ENCODE measurements at regions not wholly inside any gene's neighbourhood (a gene's known extent, or its start where the extent isn't known, plus 50 kb on each side); places are given as distances from the start of the nearest gene placed in this dataset.

GRCh38 chr5:56493766-56494165 is 260.6 kb upstream of the ANKRD55 start:
- no peak for TF ChIP-seq CTCF (IDR thresholded peaks at IDR 0.05; ENCODE audit: low read depth, low read length, missing control alignments)
- DNase-seq (ENCODE audit: extremely low read depth, low read depth) = no peak
- H3K4me3 ChIP-seq (replicated peaks; ENCODE audit: low read depth, low read length) = no peak overlapping the region

GRCh38 chr5:56493308-56493707 is 260.2 kb upstream of the ANKRD55 start:
- no peak for TF ChIP-seq CTCF (IDR thresholded peaks at IDR 0.05; ENCODE audit: low read depth, low read length, missing control alignments)
- DNase-seq (ENCODE audit: extremely low read depth, low read depth) = no peak
- no peak overlapping the region for H3K4me3 ChIP-seq (replicated peaks; ENCODE audit: low read depth, low read length)

- no peak overlapping the region for H3K4me3 ChIP-seq (replicated peaks; ENCODE audit: low read depth, low read length)
- no peak for TF ChIP-seq CTCF (IDR thresholded peaks at IDR 0.05; ENCODE audit: low read depth, low read length, missing control alignments)
- DNase-seq (ENCODE audit: extremely low read depth, low read depth) = no peak
These were observed 259.7 kb upstream of the ANKRD55 start for GRCh38 chr5:56492812-56493211.

- TF ChIP-seq CTCF (IDR thresholded peaks at IDR 0.05; ENCODE audit: low read depth, low read length, missing control alignments) = no peak
- no peak overlapping the region for H3K4me3 ChIP-seq (replicated peaks; ENCODE audit: low read depth, low read length)
- DNase-seq (ENCODE audit: extremely low read depth, low read depth) = no peak
These were observed 257.9 kb upstream of the ANKRD55 start for GRCh38 chr5:56490971-56491468.

GRCh38 chr5:56489272-56489671 is 256.1 kb upstream of the ANKRD55 start:
- H3K4me3 ChIP-seq (replicated peaks; ENCODE audit: low read depth, low read length) = no peak overlapping the region
- no peak for DNase-seq (ENCODE audit: extremely low read depth, low read depth)
- TF ChIP-seq CTCF (IDR thresholded peaks at IDR 0.05; ENCODE audit: low read depth, low read length, missing control alignments) = no peak

- no peak for TF ChIP-seq CTCF (IDR thresholded peaks at IDR 0.05; ENCODE audit: low read depth, low read length, missing control alignments)
- DNase-seq (ENCODE audit: extremely low read depth, low read depth) = no peak
- H3K4me3 ChIP-seq (replicated peaks; ENCODE audit: low read depth, low read length) = no peak overlapping the region
These were observed 254.5 kb upstream of the ANKRD55 start for GRCh38 chr5:56487528-56488115.

GRCh38 chr5:56482363-56482762 is 249.2 kb upstream of the ANKRD55 start:
- no peak for TF ChIP-seq CTCF (IDR thresholded peaks at IDR 0.05; ENCODE audit: low read depth, low read length, missing control alignments)
- no peak overlapping the region for H3K4me3 ChIP-seq (replicated peaks; ENCODE audit: low read depth, low read length)
- no peak for DNase-seq (ENCODE audit: extremely low read depth, low read depth)
